Testis (tissue), 2 donors: ENCODE measurements at regions not wholly inside any gene's neighbourhood (a gene's known extent, or its start where the extent isn't known, plus 50 kb on each side); places are given as distances from the start of the nearest gene placed in this dataset.

Experiments
- DNase-seq: peaks from one replicate; pipeline ENCODE4 v3.0.0-alpha.2; 2019
- H3K27ac ChIP-seq, 2 donors: fragments of 200-600 bp; sonication (generic); one replicate each; pipeline ENCODE4 v1.5.1; 2019
- H3K27me3 ChIP-seq: fragments of 200-600 bp; sonication (generic); one replicate; pipeline ENCODE4 v1.5.1; 2019
- H3K36me3 ChIP-seq: fragments of 200-600 bp; sonication (generic); one replicate; pipeline ENCODE4 v1.5.1; 2017; ENCODE audit warnings: low read depth; ENCODE audit errors: missing control alignments
- H3K4me1 ChIP-seq: fragments of 200-600 bp; sonication (generic); one replicate; pipeline ENCODE4 v1.5.1; 2019
- H3K4me3 ChIP-seq, 2 donors: fragments of 200-600 bp; sonication (generic); one replicate each; pipeline ENCODE4 v1.5.1; 2017 to 2019
- H3K9me3 ChIP-seq: fragments of 200-600 bp; sonication (generic); one replicate; pipeline ENCODE4 v1.5.1; 2017
- CTCF ChIP-seq, 3 experiments: fragments of 450-650 bp in 2 of 3; fragments of 200-600 bp in 1 of 3; sonication (generic) in 1 of 3; IDR thresholded peaks; one replicate each; pipeline ENCODE4 v1.5.1; 2016 to 2019; ENCODE audit warnings: antibody characterized with exemption in 3 of 3, mild to moderate bottlenecking in 2 of 3, moderate library complexity in 1 of 3
- POLR2A ChIP-seq: fragments of 450-650 bp; IDR thresholded peaks from one replicate; pipeline ENCODE4 v1.6.1; 2017; ENCODE audit warnings: antibody characterized with exemption, mild to moderate bottlenecking, moderate library complexity
- WGBS, 2 donors: methylation state at CpG; one replicate each; pipeline ENCODE4 v1.1.5; 2018; 5-methylcytosine and 5-hydroxymethylcytosine counted together
- intact Hi-C: fragments of 100-400 bp; cut with DNase I; formaldehyde crosslinking; loops from one replicate; pipeline ENCODE4 v1.15.1; 2023; ENCODE audit warnings: low total_unique reads

GRCh38 chr3:117997201-117998049, 1037.2 kb downstream of the IGSF11 start:
- Histone ChIP-seq H3K9me3 (no peaks in the 10 kb centered on the region), H3K4me3 (peak overlapping the region; percentile 58 to 77), H3K4me1 (no peaks in the 10 kb centered on the region), H3K27ac (peak overlapping the region; percentile 51 to 65), H3K36me3 (no peaks in the 10 kb centered on the region), H3K27me3 (no peaks in the 10 kb centered on the region)
- peak; percentile 94 for DNase-seq
- intact Hi-C loops = no loop called here
- 1 to 4% methylated on average over 26 to 48 of the region's 48 CpGs for WGBS, 2 donors
- TF ChIP-seq POLR2A = no peak
- peak; percentile 77 to 83 (median 82) for TF ChIP-seq CTCF (IDR thresholded peaks at IDR 0.05)

- no peaks in the 10 kb centered on the region for H3K27me3 ChIP-seq
These were observed 1036.6 kb downstream of the IGSF11 start for GRCh38 chr3:117998071-117998470.

GRCh38 chr3:118000219-118000618, 1034.4 kb downstream of the IGSF11 start:
- no peaks in the 10 kb centered on the region for H3K36me3 ChIP-seq
- peak; percentile 15 for DNase-seq
- no peak overlapping the region for H3K4me3 ChIP-seq
- no peak overlapping the region for H3K27ac ChIP-seq
- TF ChIP-seq POLR2A (no peak), CTCF (IDR thresholded peaks at IDR 0.05) (no peak)
- intact Hi-C loops = no loop called here
- H3K9me3 ChIP-seq = no peaks in the 10 kb centered on the region
- H3K4me1 ChIP-seq = no peaks in the 10 kb centered on the region
- H3K27me3 ChIP-seq = no peaks in the 10 kb centered on the region
- whole genome bisulfite sequencing, 2 donors = 65 to 82% methylated on average over 2 of the region's 2 CpGs

More at GRCh38 chr3:117998071-117998470, 1036.6 kb downstream of the IGSF11 start:
- no peaks in the 10 kb centered on the region for H3K36me3 ChIP-seq
- intact Hi-C loops = no loop called here
- H3K4me3 ChIP-seq = no peak overlapping the region
- H3K4me1 ChIP-seq = no peaks in the 10 kb centered on the region
- H3K27ac ChIP-seq = no peak overlapping the region
- no peaks in the 10 kb centered on the region for H3K9me3 ChIP-seq
- 54 to 55% methylated on average over 4 of the region's 4 CpGs for WGBS, 2 donors
- no peak for DNase-seq
- TF ChIP-seq POLR2A (no peak), CTCF (IDR thresholded peaks at IDR 0.05) (no peak)

GRCh38 chr3:118001380-118001779, 1033.3 kb downstream of the IGSF11 start:
- Histone ChIP-seq H3K27ac (no peak overlapping the region), H3K9me3 (no peaks in the 10 kb centered on the region), H3K4me1 (no peaks in the 10 kb centered on the region), H3K27me3 (no peaks in the 10 kb centered on the region), H3K36me3 (no peaks in the 10 kb centered on the region), H3K4me3 (no peak overlapping the region)
- 35 to 43% methylated on average over 2 of the region's 2 CpGs for WGBS, 2 donors
- intact Hi-C loops = no loop called here
- no peak for DNase-seq
- TF ChIP-seq POLR2A = no peak
- TF ChIP-seq CTCF (IDR thresholded peaks at IDR 0.05) = no peak

GRCh38 chr3:118011910-118012309, 1022.7 kb downstream of the IGSF11 start:
- no peak overlapping the region for H3K27ac ChIP-seq
- H3K27me3 ChIP-seq = no peaks in the 10 kb centered on the region
- intact Hi-C loops = no loop called here
- no peak for DNase-seq
- TF ChIP-seq POLR2A (no peak), CTCF (IDR thresholded peaks at IDR 0.05) (no peak)
- WGBS, 2 donors = 48 to 50% methylated on average over 3 of the region's 3 CpGs
- H3K4me1 ChIP-seq = no peaks in the 10 kb centered on the region
- H3K36me3 ChIP-seq = no peaks in the 10 kb centered on the region
- no peaks in the 10 kb centered on the region for H3K9me3 ChIP-seq
- no peak overlapping the region for H3K4me3 ChIP-seq
